Karpas-422 (cell line): ENCODE measurements at regions not wholly inside any gene's neighbourhood (a gene's known extent, or its start where the extent isn't known, plus 50 kb on each side); places are given as distances from the start of the nearest gene placed in this dataset.
A peak's percentile ranks its signal among the peaks of the same experiment; 100 is the strongest.
"Not testable (repeated sequence)": the region's sequence is repeated elsewhere in the genome, so short reads cannot be mapped to it uniquely, and the experiment has no call there.

ENCODE experiments used
- DNase-seq: peaks from one replicate; pipeline ENCODE4 v3.0.0-alpha.2; 2015
- H2AFZ ChIP-seq: fragments of 200-600 bp; sonication (generic); 2 replicates; pipeline ENCODE4 v1.6.1; 2014; ENCODE audit warnings: antibody characterized with exemption, low read length, mixed read lengths
- H3K27ac ChIP-seq: fragments of 200-600 bp; sonication (generic); 2 replicates; pipeline ENCODE4 v1.5.1; 2014; ENCODE audit warnings: mild to moderate bottlenecking, low read length, moderate library complexity
- H3K27me3 ChIP-seq: fragments of 200-600 bp; sonication (generic); 2 replicates; pipeline ENCODE4 v1.6.1; 2014; ENCODE audit warnings: low read length, mixed read lengths
- H3K36me3 ChIP-seq: fragments of 200-600 bp; sonication (generic); 2 replicates; pipeline ENCODE4 v1.6.1; 2014; ENCODE audit warnings: low read length, mixed read lengths; ENCODE audit not compliant: insufficient read depth
- H3K4me1 ChIP-seq: fragments of 200-600 bp; sonication (generic); 2 replicates; pipeline ENCODE4 v1.6.1; 2014; ENCODE audit warnings: mild to moderate bottlenecking, low read length, mixed read lengths
- H3K4me2 ChIP-seq: fragments of 200-600 bp; sonication (generic); 2 replicates; pipeline ENCODE4 v1.6.1; 2014; ENCODE audit warnings: low read length, low read depth, mild to moderate bottlenecking; ENCODE audit not compliant: poor library complexity, severe bottlenecking
- H3K4me3 ChIP-seq: fragments of 200-600 bp; sonication (generic); 2 replicates; pipeline ENCODE4 v1.5.1; 2014; ENCODE audit warnings: mild to moderate bottlenecking, antibody characterized with exemption, low read length, mixed read lengths
- H3K79me2 ChIP-seq: fragments of 200-600 bp; sonication (generic); 2 replicates; pipeline ENCODE4 v1.6.1; 2014; ENCODE audit warnings: mild to moderate bottlenecking, low read length, mixed read lengths
- H3K9ac ChIP-seq: fragments of 200-600 bp; sonication (generic); 2 replicates; pipeline ENCODE4 v1.6.0; 2014; ENCODE audit warnings: low read length
- H3K9me2 ChIP-seq: fragments of 200-600 bp; sonication (generic), shearing (Covaris generic); replicated peaks from 2 replicates; pipeline ENCODE4 v1.6.0; 2014; ENCODE audit warnings: mild to moderate bottlenecking, low read length, moderate library complexity; ENCODE audit not compliant: insufficient read depth
- H3K9me3 ChIP-seq: fragments of 300-700, 200-600 bp; sonication (generic); 2 replicates; pipeline ENCODE4 v1.6.1; 2014; ENCODE audit warnings: low read length, mixed read lengths
- H4K20me1 ChIP-seq: fragments of 200-600 bp; sonication (generic); 2 replicates; pipeline ENCODE4 v1.6.1; 2014; ENCODE audit warnings: mild to moderate bottlenecking, antibody characterized with exemption, low read length, low read depth; ENCODE audit not compliant: insufficient read depth

GRCh38 chr5:10886497-10886896, 125.5 kb upstream of the DAP start:
- H4K20me1 ChIP-seq = no peaks in the 10 kb centered on the region
- no peak overlapping the region for H3K9ac ChIP-seq
- H3K27ac ChIP-seq = no peak overlapping the region
- DNase-seq = no peak
- H3K9me2 ChIP-seq = no peaks in the 10 kb centered on the region
- H2AFZ ChIP-seq = no peak overlapping the region
- no peak overlapping the region for H3K4me2 ChIP-seq
- no peaks in the 10 kb centered on the region for H3K36me3 ChIP-seq
- H3K9me3 ChIP-seq = no peaks in the 10 kb centered on the region
- no peaks in the 10 kb centered on the region; the same call in 1 of the 2 replicates for H3K4me1 ChIP-seq
- no peaks in the 10 kb centered on the region for H3K79me2 ChIP-seq
- H3K4me3 ChIP-seq = no peak overlapping the region
- H3K27me3 ChIP-seq = no peaks in the 10 kb centered on the region

DNA sequence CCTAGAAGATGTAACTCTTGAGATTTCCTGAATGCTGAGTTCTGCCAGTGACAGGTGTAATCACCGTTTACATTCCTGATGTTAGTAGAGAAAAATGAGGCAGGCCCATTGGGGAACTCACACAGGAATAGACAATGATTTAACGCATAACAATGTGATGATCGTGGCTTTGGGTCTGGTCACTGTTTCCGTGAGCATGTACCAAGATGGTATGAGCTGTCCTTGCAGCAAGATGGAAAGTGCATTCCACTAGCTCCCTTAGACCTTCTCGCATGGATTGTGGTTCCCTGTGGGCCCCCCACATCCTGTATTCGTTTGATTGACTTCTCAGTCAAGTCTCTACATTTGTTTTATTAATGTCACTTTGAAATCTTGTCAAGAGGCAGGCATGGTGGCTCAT, 124.0 kb upstream of the DAP start:
- H3K27ac ChIP-seq = no peak overlapping the region
- H3K4me2 ChIP-seq = no peak overlapping the region
- H4K20me1 ChIP-seq = no peaks in the 10 kb centered on the region
- no peak for DNase-seq
- no peak overlapping the region for H2AFZ ChIP-seq
- H3K79me2 ChIP-seq = no peaks in the 10 kb centered on the region
- no peaks in the 10 kb centered on the region for H3K36me3 ChIP-seq
- no peaks in the 10 kb centered on the region; the same call in 1 of the 2 replicates for H3K4me1 ChIP-seq
- no peak overlapping the region for H3K4me3 ChIP-seq
- no peaks in the 10 kb centered on the region for H3K9me2 ChIP-seq
- no peak overlapping the region for H3K9ac ChIP-seq
- H3K27me3 ChIP-seq = no peaks in the 10 kb centered on the region
- no peaks in the 10 kb centered on the region for H3K9me3 ChIP-seq

DNA sequence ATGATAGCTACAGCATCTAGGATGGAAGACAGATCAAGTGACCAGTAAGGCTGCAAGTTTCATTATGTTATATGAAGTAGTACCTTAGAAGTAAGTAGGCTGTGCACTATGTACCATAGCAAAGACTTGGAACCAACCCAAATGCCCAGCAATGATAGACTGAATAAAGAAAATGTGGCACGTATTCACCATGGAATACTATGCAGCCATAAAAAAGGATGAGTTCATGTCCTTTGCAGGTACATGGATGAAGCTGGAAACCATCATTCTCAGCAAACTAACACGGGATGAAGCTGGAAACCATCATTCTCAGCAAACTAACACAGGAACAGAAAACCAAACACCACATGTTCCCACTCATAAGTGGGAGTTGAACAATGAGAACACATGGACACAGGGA, 122.9 kb upstream of the DAP start:
- H3K9me2 ChIP-seq, H3K4me3 ChIP-seq, H3K9ac ChIP-seq, H3K4me2 ChIP-seq, H3K9me3 ChIP-seq, DNase-seq, H3K27me3 ChIP-seq, H3K79me2 ChIP-seq, H3K4me1 ChIP-seq, H4K20me1 ChIP-seq, H3K27ac ChIP-seq, H2AFZ ChIP-seq, H3K36me3 ChIP-seq: not testable (repeated sequence)

DNA sequence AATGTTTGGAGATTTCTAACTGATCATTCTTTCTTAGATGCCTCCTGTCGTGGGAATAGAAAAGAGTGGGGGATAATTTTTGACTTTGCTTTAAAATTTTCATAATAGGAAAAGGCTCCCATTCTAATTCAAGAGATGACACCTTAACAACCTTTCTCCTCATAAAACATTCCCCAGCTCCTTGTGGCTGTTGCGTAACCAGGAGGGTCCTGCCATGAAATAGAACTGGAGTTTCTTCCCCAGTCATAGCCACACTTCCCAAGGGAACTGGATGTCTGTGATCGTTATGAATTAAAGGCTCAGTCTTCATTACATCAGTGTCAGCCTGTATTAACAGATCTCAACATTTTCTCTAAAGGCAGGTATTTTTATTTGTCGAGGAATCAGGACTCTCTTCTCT, 119.9 kb upstream of the DAP start:
- no peaks in the 10 kb centered on the region for H3K36me3 ChIP-seq
- peaks cover 9% of the 10 kb centered on the region for H3K4me1 ChIP-seq
- H3K4me3 ChIP-seq = no peak overlapping the region
- no peaks in the 10 kb centered on the region for H3K9me3 ChIP-seq
- H3K9me2 ChIP-seq = no peaks in the 10 kb centered on the region
- H3K4me2 ChIP-seq = no peak overlapping the region
- no peak overlapping the region for H2AFZ ChIP-seq
- no peaks in the 10 kb centered on the region for H3K27me3 ChIP-seq
- DNase-seq = no peak
- H3K79me2 ChIP-seq = no peaks in the 10 kb centered on the region
- no peaks in the 10 kb centered on the region for H4K20me1 ChIP-seq
- no peak overlapping the region for H3K27ac ChIP-seq
- H3K9ac ChIP-seq = no peak overlapping the region

GRCh38 chr5:10876996-10877395, 116.0 kb upstream of the DAP start:
- H3K27me3 ChIP-seq, H4K20me1 ChIP-seq, H3K36me3 ChIP-seq: not testable (repeated sequence)

DNA sequence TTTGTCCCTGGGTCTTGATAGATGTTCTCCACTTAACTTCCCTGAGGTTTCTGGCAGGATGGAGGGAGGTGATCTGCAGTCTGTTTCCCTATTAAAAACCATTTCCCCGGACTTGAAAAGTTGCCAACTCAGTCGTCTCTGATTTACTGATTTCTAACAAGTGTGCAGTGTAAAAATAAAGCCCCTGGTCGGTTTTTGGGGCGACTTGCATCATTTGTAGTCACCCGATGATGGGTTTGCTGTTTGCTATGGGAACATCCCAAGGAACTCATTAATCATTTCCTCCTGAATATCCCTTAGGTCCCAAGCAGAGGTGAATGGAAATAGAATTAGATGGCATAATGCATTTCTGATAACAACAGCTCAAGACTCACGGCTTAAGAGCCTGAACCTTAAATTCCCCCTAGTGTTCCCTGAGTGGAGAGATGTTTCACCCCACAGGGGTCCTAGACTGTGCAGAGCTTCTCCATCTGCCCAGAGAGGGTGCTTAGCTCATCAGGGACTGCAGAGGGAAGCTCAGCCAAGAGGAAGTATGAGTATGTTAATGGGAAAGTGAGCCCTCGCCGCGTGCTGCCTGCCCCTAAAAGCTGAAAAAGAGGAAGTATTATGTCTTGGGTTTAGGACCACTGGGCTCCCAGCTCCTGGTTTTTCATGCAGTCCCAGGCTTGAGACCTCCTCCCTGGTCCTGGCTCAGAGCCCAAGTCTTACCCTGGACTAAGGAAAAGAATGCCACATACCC, 115.1 kb upstream of the DAP start:
- no peaks in the 10 kb centered on the region for H3K36me3 ChIP-seq
- peak; percentile 59 for DNase-seq
- no peak overlapping the region for H3K27ac ChIP-seq
- H3K27me3 ChIP-seq = no peaks in the 10 kb centered on the region
- no peaks in the 10 kb centered on the region for H3K9me2 ChIP-seq
- no peak overlapping the region for H3K9ac ChIP-seq
- peaks cover 9% of the 10 kb centered on the region for H3K4me1 ChIP-seq
- H3K79me2 ChIP-seq = no peaks in the 10 kb centered on the region
- H2AFZ ChIP-seq = no peak overlapping the region
- no peaks in the 10 kb centered on the region for H4K20me1 ChIP-seq
- H3K9me3 ChIP-seq = no peaks in the 10 kb centered on the region
- H3K4me2 ChIP-seq = no peak overlapping the region
- no peak overlapping the region for H3K4me3 ChIP-seq

More at GRCh38 chr5:10876996-10877395, 116.0 kb upstream of the DAP start:
- not testable (repeated sequence) for H3K9me2 ChIP-seq, H3K79me2 ChIP-seq, H3K4me2 ChIP-seq, H2AFZ ChIP-seq, H3K27ac ChIP-seq, H3K4me1 ChIP-seq, H3K4me3 ChIP-seq, H3K9ac ChIP-seq, H3K9me3 ChIP-seq, DNase-seq

DNA sequence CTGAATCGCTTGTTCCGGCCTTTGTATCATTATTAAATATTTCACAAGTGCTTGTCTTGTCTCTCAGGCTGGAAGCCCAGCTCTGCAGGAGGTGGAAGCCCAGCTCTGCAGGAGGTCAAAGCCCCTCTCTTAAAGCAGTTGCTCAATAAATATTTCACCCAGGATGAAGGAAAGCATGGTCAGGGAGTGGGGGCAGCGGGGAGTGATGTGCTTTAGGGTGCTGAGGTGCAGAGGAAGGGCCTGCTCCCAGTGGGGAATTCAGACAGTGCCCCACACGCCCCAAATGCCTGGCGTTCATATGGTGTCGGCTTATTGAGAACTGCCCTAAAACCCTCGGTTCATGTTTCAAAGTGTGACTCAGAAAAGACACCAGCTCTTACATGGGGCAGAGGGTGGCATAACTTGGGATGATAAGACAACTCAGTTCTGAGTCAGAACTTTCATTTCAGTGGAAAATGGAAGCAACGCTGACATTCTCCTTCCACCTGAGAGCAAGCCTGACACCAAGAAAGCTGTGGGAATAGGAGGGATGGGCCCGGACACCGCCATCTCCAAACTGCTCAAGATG, 114.3 kb upstream of the DAP start:
- no peak for DNase-seq
- no peak overlapping the region for H3K9ac ChIP-seq
- H3K9me3 ChIP-seq = no peaks in the 10 kb centered on the region
- H3K4me1 ChIP-seq = peaks cover 9% of the 10 kb centered on the region
- no peak overlapping the region for H3K27ac ChIP-seq
- H3K36me3 ChIP-seq = no peaks in the 10 kb centered on the region
- no peak overlapping the region for H3K4me2 ChIP-seq
- no peaks in the 10 kb centered on the region for H4K20me1 ChIP-seq
- no peaks in the 10 kb centered on the region for H3K27me3 ChIP-seq
- no peak overlapping the region for H3K4me3 ChIP-seq
- H2AFZ ChIP-seq = no peak overlapping the region
- no peaks in the 10 kb centered on the region for H3K9me2 ChIP-seq
- no peaks in the 10 kb centered on the region for H3K79me2 ChIP-seq

GRCh38 chr5:10874541-10874940, 113.5 kb upstream of the DAP start:
- Histone ChIP-seq H3K9ac (no peak overlapping the region), H3K9me3 (no peaks in the 10 kb centered on the region), H3K4me2 (no peak overlapping the region), H3K36me3 (no peaks in the 10 kb centered on the region), H3K27ac (no peak overlapping the region), H3K4me1 (peaks cover 9% of the 10 kb centered on the region), H3K4me3 (no peak overlapping the region), H4K20me1 (no peaks in the 10 kb centered on the region), H3K27me3 (no peaks in the 10 kb centered on the region), H3K79me2 (no peaks in the 10 kb centered on the region), H2AFZ (no peak overlapping the region), H3K9me2 (no peaks in the 10 kb centered on the region)
- no peak for DNase-seq
